SK-N-SH (cell line): ENCODE measurements at regions not wholly inside any gene's neighbourhood (a gene's known extent, or its start where the extent isn't known, plus 50 kb on each side); places are given as distances from the start of the nearest gene placed in this dataset.

ENCODE experiments used
- CTCF ChIA-PET: fragments of 300-600, 350-600 bp; formaldehyde crosslinking; extraction: SDS; loops from one replicate; lab custom pipeline; 2021; lab: Yijun Ruan, JAX
- POLR2A ChIA-PET: fragments of 350-600 bp; sonication (Branson Sonifier 250); formaldehyde crosslinking; extraction: SDS; loops from one replicate; lab custom pipeline; 2020; ENCODE audit warnings: antibody characterized with exemption, inconsistent platforms; lab: Yijun Ruan, JAX
- DNase-seq: peaks from one replicate; pipeline ENCODE4 v3.0.0; 2012
- H2AFZ ChIP-seq: fragments of 200-600 bp; sonication (generic); 2 replicates; pipeline ENCODE4 v1.8.1; 2016; ENCODE audit warnings: antibody characterized with exemption, mild to moderate bottlenecking, low read depth
- H3F3A ChIP-seq: fragments of 200-600 bp; sonication (generic); replicated peaks from 2 replicates; pipeline ENCODE3; 2016; ENCODE audit warnings: antibody characterized with exemption, mild to moderate bottlenecking; ENCODE audit not compliant: insufficient read depth
- H3K27ac ChIP-seq, 2 experiments: fragments of 200-500 bp in 1 of 2; fragments of 200-600 bp in 1 of 2; sonication (Bioruptor generic) in 1 of 2; sonication (generic), shearing (Covaris generic) in 1 of 2; 2 replicates each; pipeline versions ENCODE4 v1.5.1 to v1.6.1; 2014 to 2016; ENCODE audit warnings: low read depth in 2 of 2, inconsistent platforms in 1 of 2, low read length in 1 of 2, mild to moderate bottlenecking in 1 of 2, mixed read lengths in 1 of 2
- H3K27me3 ChIP-seq: fragments of 200-600 bp; sonication (generic), shearing (Covaris generic); 2 replicates; pipeline ENCODE4 v1.6.1; 2016; ENCODE audit warnings: mixed run types; ENCODE audit not compliant: insufficient read depth
- H3K36me3 ChIP-seq, 2 experiments: fragments of 200-500 bp in 1 of 2; fragments of 200-600 bp in 1 of 2; sonication (Bioruptor generic) in 1 of 2; sonication (generic) in 1 of 2; replicated peaks in 1 of 2; 2 replicates each; pipeline versions ENCODE3 to v1.5.1; 2014 to 2016; ENCODE audit warnings: low read length in 1 of 2, mild to moderate bottlenecking in 1 of 2; ENCODE audit not compliant: insufficient read depth in 2 of 2, control insufficient read depth in 1 of 2
- H3K4me1 ChIP-seq, 2 experiments: fragments of 200-500 bp in 1 of 2; fragments of 200-600 bp in 1 of 2; sonication (Bioruptor generic) in 1 of 2; sonication (generic), shearing (Covaris generic) in 1 of 2; 2 replicates each; pipeline versions ENCODE4 v1.5.1 to v1.6.1; 2014 to 2016; ENCODE audit warnings: low read depth in 1 of 2, low read length in 1 of 2, mixed run types in 1 of 2; ENCODE audit not compliant: insufficient read depth in 2 of 2, control insufficient read depth in 1 of 2
- H3K4me2 ChIP-seq: fragments of 200-600 bp; sonication (generic), shearing (Covaris generic); 2 replicates; pipeline ENCODE4 v1.6.1; 2017; ENCODE audit warnings: mixed run types
- H3K4me3 ChIP-seq, 2 experiments: fragments of 200-500 bp in 1 of 2; fragments of 200-600 bp in 1 of 2; sonication (Bioruptor generic) in 1 of 2; sonication (generic), shearing (Covaris generic) in 1 of 2; 2 replicates each; pipeline versions ENCODE4 v1.5.1 to v1.8.1; 2014 to 2016; ENCODE audit warnings: low read depth in 2 of 2, inconsistent platforms in 1 of 2, low read length in 1 of 2, mild to moderate bottlenecking in 1 of 2, mixed read lengths in 1 of 2, moderate library complexity in 1 of 2
- H3K79me2 ChIP-seq: fragments of 200-600 bp; sonication (generic); 2 replicates; pipeline ENCODE4 v1.8.1; 2017; ENCODE audit warnings: mild to moderate bottlenecking; ENCODE audit not compliant: insufficient read depth
- H3K9ac ChIP-seq: fragments of 200-600 bp; sonication (generic); 2 replicates; pipeline ENCODE4 v1.6.1; 2017; ENCODE audit warnings: mixed run types
- H3K9me2 ChIP-seq: fragments of 200-600 bp; sonication (generic); 2 replicates; pipeline ENCODE4 v1.6.1; 2017; ENCODE audit warnings: mixed run types
- H3K9me3 ChIP-seq: fragments of 200-600 bp; sonication (generic); 2 replicates; pipeline ENCODE4 v1.6.1; 2017; ENCODE audit warnings: mixed run types, mild to moderate bottlenecking, moderate library complexity
- H4K20me1 ChIP-seq: fragments of 200-600 bp; sonication (generic); 2 replicates; pipeline ENCODE4 v1.6.1; 2017; ENCODE audit warnings: mild to moderate bottlenecking, mixed run types; ENCODE audit not compliant: insufficient read depth
- CHD2 ChIP-seq: fragments of 150-350 bp; IDR thresholded peaks from 2 replicates; pipeline ENCODE4 v1.6.1; 2018; ENCODE audit warnings: low read length; ENCODE audit not compliant: partially characterized antibody
- EZH2phosphoT487 ChIP-seq: fragments of 200-600 bp; sonication (generic); IDR thresholded peaks from 2 replicates; pipeline ENCODE4 v1.6.1; 2017; ENCODE audit warnings: low read depth, mixed run types, mild to moderate bottlenecking, antibody characterized with exemption, moderate library complexity, borderline replicate concordance
- FOXJ3 ChIP-seq: sonication (generic); formaldehyde crosslinking; IDR thresholded peaks from 2 replicates; pipeline ENCODE4 v1.5.1; 2020; ENCODE audit warnings: mild to moderate bottlenecking, missing genetic modification reagents
- FOXM1 ChIP-seq: IDR thresholded peaks from 2 replicates; pipeline ENCODE4 v1.4.0; 2012; ENCODE audit warnings: low read depth, mild to moderate bottlenecking
- GABPA ChIP-seq: IDR thresholded peaks from 2 replicates; pipeline ENCODE4 v1.4.0; 2012; ENCODE audit warnings: low read depth, mild to moderate bottlenecking
- MEF2A ChIP-seq: IDR thresholded peaks from 2 replicates; pipeline ENCODE4 v1.4.0; 2012; ENCODE audit warnings: low read depth, borderline replicate concordance
- NRF1 ChIP-seq: IDR thresholded peaks from 2 replicates; pipeline ENCODE4 v1.6.1; 2012; ENCODE audit warnings: low read depth, mild to moderate bottlenecking, low read length
- POLR2AphosphoS5 ChIP-seq: IDR thresholded peaks from 2 replicates; pipeline ENCODE4 v1.6.1; 2012; ENCODE audit warnings: low read depth, low read length
- RAD21 ChIP-seq: IDR thresholded peaks from 2 replicates; pipeline ENCODE4 v1.6.1; 2012; ENCODE audit warnings: mild to moderate bottlenecking, low read length
- RFX5 ChIP-seq: IDR thresholded peaks from 2 replicates; pipeline ENCODE4 v1.6.1; 2012; ENCODE audit warnings: mild to moderate bottlenecking, improper control_type of control experiment, low read length
- RXRA ChIP-seq: IDR thresholded peaks from 2 replicates; pipeline ENCODE4 v1.4.0; 2012; ENCODE audit warnings: low read depth, mild to moderate bottlenecking, borderline replicate concordance
- SIN3A ChIP-seq: IDR thresholded peaks from 2 replicates; pipeline ENCODE4 v1.6.1; 2012; ENCODE audit warnings: low read depth, mild to moderate bottlenecking, low read length, moderate library complexity, borderline replicate concordance
- TEAD4 ChIP-seq: IDR thresholded peaks from 2 replicates; pipeline ENCODE4 v1.4.0; 2012; ENCODE audit warnings: mild to moderate bottlenecking, borderline replicate concordance; ENCODE audit not compliant: insufficient read depth
- YY1 ChIP-seq: IDR thresholded peaks from 2 replicates; pipeline ENCODE4 v1.4.0; 2012; ENCODE audit warnings: low read depth, mild to moderate bottlenecking
- WGBS: methylation state at CpG from one replicate; pipeline ENCODE4 v1.1.6; 2017; ENCODE audit warnings: low lambda C conversion rate; 5-methylcytosine and 5-hydroxymethylcytosine counted together
- TF ChIP-seq, protein P1 (sequence below): IDR thresholded peaks from 2 replicates; pipeline ENCODE4 v1.4.0; 2012; ENCODE audit warnings: low read depth
- TF ChIP-seq, protein P2 (sequence below): IDR thresholded peaks from 2 replicates; pipeline ENCODE4 v1.4.0; 2012; ENCODE audit warnings: low read depth, borderline replicate concordance
- TF ChIP-seq, protein P3 (sequence below): IDR thresholded peaks from 2 replicates; pipeline ENCODE4 v1.4.0; 2012; ENCODE audit warnings: low read depth, borderline replicate concordance
- TF ChIP-seq, protein P4 (sequence below): IDR thresholded peaks from 2 replicates; pipeline ENCODE4 v1.6.1; 2012; ENCODE audit warnings: mild to moderate bottlenecking, low read depth, low read length, moderate library complexity
- TF ChIP-seq, protein P5 (sequence below): fragments of 150-350 bp; IDR thresholded peaks from 2 replicates; pipeline ENCODE4 v1.6.1; 2017; ENCODE audit warnings: antibody characterized with exemption, low read length, low read depth, borderline replicate concordance
- TF ChIP-seq, protein P6 (sequence below): fragments of 150-350 bp; IDR thresholded peaks from 2 replicates; pipeline ENCODE4 v1.6.1; 2016; ENCODE audit warnings: mild to moderate bottlenecking, low read depth, low read length

DNA sequence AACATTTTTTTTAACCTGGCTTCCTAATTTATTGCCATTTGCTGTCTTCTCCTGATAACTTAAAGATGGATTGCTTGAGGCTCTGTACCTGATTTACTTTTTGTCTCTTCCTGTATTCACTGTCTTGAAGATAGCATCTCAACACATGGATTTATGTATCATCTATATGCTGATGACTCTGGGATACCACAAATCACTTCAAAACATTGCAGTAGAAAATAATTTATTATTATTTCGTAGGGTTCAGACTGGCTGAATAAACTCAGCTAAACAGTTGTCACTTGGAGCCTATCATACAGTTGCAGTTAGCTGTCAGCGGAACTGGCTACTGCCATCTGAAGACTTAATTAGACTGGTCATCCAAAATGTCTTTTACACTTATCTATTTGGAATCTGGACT lies 1025.2 kb upstream of the CDH18 start:
- no peak for DNase-seq
- POLR2A ChIA-PET: no interaction called here
- no peaks in the 10 kb centered on the region for H3K36me3 ChIP-seq
- H2AFZ ChIP-seq: no peak overlapping the region
- no peak overlapping the region for H3K4me3 ChIP-seq
- H4K20me1 ChIP-seq: no peaks in the 10 kb centered on the region
- no peak overlapping the region for H3K27ac ChIP-seq
- H3K9ac ChIP-seq: no peak overlapping the region
- H3K9me3 ChIP-seq: no peaks in the 10 kb centered on the region
- no peak for TF ChIP-seq GABPA
- TF ChIP-seq RXRA: no peak
- TF ChIP-seq FOXJ3 (CRISPR knock-in tag): no peak
- no peak for TF ChIP-seq EZH2phosphoT487
- no peak for TF ChIP-seq NRF1
- H3K4me2 ChIP-seq: no peak overlapping the region
- H3F3A ChIP-seq: no peaks in the 10 kb centered on the region
- WGBS: 3% methylated on average over 2 of the region's 2 CpGs
- CTCF ChIA-PET: interaction anchor here (0.7 to 1.6 kb wide), 2 partner anchors 19 to 726 kb away, joined by 3 read pairs; no protein-coding TSS in a partner anchor
- no peaks in the 10 kb centered on the region for H3K9me2 ChIP-seq
- no peaks in the 10 kb centered on the region for H3K79me2 ChIP-seq
- H3K4me1 ChIP-seq: no peaks in the 10 kb centered on the region
- no peaks in the 10 kb centered on the region for H3K27me3 ChIP-seq

DNA sequence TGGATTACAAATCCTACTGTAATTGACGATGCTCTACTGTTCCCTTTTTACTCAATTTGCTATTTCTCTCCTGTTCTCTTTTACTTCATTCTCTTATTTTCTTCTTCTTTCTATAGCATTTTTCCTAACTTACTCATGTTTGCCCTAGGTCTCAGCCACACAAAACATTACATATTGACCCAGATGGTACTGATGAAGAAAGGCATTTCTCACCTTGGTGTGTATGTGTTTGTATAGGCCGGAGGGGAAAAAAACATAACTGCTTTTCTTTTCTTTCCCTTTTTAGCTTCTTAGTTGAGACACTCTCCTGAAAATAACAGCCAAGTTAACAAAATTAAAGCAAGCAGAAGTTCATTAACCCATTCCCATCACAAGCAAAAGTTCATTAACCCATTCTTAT lies 1019.8 kb upstream of the CDH18 start:
- Histone ChIP-seq H3K4me2 (no peak overlapping the region), H4K20me1 (no peaks in the 10 kb centered on the region), H3K79me2 (no peaks in the 10 kb centered on the region), H3K9ac (no peak overlapping the region), H3F3A (no peaks in the 10 kb centered on the region), H3K4me1 (no peaks in the 10 kb centered on the region), H3K9me3 (no peaks in the 10 kb centered on the region), H3K27me3 (no peaks in the 10 kb centered on the region), H3K27ac (no peak overlapping the region), H3K36me3 (no peaks in the 10 kb centered on the region), H2AFZ (no peak overlapping the region), H3K4me3 (no peak overlapping the region), H3K9me2 (no peaks in the 10 kb centered on the region)
- no peak for DNase-seq
- WGBS: 36% methylated on average over 2 of the region's 2 CpGs
- CTCF ChIA-PET: no interaction called here
- POLR2A ChIA-PET: no interaction called here
- TF ChIP-seq, protein P1, sequence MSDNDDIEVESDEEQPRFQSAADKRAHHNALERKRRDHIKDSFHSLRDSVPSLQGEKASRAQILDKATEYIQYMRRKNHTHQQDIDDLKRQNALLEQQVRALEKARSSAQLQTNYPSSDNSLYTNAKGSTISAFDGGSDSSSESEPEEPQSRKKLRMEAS: no peak
- TF ChIP-seq FOXM1 (no peak), POLR2AphosphoS5 (no peak), SIN3A (no peak), EZH2phosphoT487 (no peak), FOXJ3 (CRISPR knock-in tag) (no peak), RAD21 (no peak), RFX5 (no peak), TEAD4 (no peak), MEF2A (no peak), CHD2 (no peak), YY1 (no peak)
- TF ChIP-seq, protein P2, sequence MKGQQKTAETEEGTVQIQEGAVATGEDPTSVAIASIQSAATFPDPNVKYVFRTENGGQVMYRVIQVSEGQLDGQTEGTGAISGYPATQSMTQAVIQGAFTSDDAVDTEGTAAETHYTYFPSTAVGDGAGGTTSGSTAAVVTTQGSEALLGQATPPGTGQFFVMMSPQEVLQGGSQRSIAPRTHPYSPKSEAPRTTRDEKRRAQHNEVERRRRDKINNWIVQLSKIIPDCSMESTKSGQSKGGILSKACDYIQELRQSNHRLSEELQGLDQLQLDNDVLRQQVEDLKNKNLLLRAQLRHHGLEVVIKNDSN: no peak
- TF ChIP-seq, protein P3, sequence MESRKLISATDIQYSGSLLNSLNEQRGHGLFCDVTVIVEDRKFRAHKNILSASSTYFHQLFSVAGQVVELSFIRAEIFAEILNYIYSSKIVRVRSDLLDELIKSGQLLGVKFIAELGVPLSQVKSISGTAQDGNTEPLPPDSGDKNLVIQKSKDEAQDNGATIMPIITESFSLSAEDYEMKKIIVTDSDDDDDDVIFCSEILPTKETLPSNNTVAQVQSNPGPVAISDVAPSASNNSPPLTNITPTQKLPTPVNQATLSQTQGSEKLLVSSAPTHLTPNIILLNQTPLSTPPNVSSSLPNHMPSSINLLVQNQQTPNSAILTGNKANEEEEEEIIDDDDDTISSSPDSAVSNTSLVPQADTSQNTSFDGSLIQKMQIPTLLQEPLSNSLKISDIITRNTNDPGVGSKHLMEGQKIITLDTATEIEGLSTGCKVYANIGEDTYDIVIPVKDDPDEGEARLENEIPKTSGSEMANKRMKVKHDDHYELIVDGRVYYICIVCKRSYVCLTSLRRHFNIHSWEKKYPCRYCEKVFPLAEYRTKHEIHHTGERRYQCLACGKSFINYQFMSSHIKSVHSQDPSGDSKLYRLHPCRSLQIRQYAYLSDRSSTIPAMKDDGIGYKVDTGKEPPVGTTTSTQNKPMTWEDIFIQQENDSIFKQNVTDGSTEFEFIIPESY: no peak
- TF ChIP-seq, protein P4, sequence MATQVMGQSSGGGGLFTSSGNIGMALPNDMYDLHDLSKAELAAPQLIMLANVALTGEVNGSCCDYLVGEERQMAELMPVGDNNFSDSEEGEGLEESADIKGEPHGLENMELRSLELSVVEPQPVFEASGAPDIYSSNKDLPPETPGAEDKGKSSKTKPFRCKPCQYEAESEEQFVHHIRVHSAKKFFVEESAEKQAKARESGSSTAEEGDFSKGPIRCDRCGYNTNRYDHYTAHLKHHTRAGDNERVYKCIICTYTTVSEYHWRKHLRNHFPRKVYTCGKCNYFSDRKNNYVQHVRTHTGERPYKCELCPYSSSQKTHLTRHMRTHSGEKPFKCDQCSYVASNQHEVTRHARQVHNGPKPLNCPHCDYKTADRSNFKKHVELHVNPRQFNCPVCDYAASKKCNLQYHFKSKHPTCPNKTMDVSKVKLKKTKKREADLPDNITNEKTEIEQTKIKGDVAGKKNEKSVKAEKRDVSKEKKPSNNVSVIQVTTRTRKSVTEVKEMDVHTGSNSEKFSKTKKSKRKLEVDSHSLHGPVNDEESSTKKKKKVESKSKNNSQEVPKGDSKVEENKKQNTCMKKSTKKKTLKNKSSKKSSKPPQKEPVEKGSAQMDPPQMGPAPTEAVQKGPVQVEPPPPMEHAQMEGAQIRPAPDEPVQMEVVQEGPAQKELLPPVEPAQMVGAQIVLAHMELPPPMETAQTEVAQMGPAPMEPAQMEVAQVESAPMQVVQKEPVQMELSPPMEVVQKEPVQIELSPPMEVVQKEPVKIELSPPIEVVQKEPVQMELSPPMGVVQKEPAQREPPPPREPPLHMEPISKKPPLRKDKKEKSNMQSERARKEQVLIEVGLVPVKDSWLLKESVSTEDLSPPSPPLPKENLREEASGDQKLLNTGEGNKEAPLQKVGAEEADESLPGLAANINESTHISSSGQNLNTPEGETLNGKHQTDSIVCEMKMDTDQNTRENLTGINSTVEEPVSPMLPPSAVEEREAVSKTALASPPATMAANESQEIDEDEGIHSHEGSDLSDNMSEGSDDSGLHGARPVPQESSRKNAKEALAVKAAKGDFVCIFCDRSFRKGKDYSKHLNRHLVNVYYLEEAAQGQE: no peak
- TF ChIP-seq, protein P5, sequence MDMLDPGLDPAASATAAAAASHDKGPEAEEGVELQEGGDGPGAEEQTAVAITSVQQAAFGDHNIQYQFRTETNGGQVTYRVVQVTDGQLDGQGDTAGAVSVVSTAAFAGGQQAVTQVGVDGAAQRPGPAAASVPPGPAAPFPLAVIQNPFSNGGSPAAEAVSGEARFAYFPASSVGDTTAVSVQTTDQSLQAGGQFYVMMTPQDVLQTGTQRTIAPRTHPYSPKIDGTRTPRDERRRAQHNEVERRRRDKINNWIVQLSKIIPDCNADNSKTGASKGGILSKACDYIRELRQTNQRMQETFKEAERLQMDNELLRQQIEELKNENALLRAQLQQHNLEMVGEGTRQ: no peak
- TF ChIP-seq, protein P6, sequence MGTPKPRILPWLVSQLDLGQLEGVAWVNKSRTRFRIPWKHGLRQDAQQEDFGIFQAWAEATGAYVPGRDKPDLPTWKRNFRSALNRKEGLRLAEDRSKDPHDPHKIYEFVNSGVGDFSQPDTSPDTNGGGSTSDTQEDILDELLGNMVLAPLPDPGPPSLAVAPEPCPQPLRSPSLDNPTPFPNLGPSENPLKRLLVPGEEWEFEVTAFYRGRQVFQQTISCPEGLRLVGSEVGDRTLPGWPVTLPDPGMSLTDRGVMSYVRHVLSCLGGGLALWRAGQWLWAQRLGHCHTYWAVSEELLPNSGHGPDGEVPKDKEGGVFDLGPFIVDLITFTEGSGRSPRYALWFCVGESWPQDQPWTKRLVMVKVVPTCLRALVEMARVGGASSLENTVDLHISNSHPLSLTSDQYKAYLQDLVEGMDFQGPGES: no peak
